ENCODE measurements at regions not wholly inside any gene's neighbourhood (a gene's known extent, or its start where the extent isn't known, plus 50 kb on each side); places are given as distances from the start of the nearest gene placed in this dataset.

DNA sequence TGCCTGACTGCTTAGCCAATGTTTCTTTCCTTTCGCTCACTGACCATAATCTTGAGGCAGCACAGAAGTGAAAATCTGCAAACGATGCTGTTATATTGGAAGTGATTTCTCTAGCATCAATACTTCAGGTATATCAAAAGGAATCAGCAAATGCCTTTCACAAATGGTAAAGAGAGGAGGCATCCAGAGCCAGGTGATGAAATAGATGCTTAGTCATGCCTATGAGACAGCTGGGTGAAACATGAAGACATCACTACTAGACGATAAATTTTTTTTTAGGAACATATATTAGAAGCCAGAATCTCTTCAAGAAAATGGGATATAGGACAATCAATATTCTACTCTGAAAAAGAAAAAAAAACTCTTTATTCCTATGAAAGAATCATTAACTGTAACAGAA, 249.2 kb upstream of the SLC39A10 start:
- no peaks in the 10 kb centered on the region for H3K27me3 ChIP-seq (ENCODE audit: low read depth, low read length)
- no peak overlapping the region for H3K4me3 ChIP-seq (ENCODE audit: low read length)
- no peaks in the 10 kb centered on the region for H3K79me2 ChIP-seq (ENCODE audit: low read length)
- H2AFZ ChIP-seq (ENCODE audit: low read depth, low read length) = no peak overlapping the region
- H3K36me3 ChIP-seq (replicated peaks; ENCODE audit: low read depth, low read length) = no peaks in the 10 kb centered on the region
- H3K9ac ChIP-seq (ENCODE audit: low read length) = no peak overlapping the region
- H3K4me1 ChIP-seq (ENCODE audit: low read length) = peaks cover 39% of the 10 kb centered on the region
- no peaks in the 10 kb centered on the region for H3K9me3 ChIP-seq (ENCODE audit: insufficient read depth, low read length)
- no peaks in the 10 kb centered on the region for H4K20me1 ChIP-seq (ENCODE audit: insufficient read depth, low read length)
- TF ChIP-seq, protein P1, sequence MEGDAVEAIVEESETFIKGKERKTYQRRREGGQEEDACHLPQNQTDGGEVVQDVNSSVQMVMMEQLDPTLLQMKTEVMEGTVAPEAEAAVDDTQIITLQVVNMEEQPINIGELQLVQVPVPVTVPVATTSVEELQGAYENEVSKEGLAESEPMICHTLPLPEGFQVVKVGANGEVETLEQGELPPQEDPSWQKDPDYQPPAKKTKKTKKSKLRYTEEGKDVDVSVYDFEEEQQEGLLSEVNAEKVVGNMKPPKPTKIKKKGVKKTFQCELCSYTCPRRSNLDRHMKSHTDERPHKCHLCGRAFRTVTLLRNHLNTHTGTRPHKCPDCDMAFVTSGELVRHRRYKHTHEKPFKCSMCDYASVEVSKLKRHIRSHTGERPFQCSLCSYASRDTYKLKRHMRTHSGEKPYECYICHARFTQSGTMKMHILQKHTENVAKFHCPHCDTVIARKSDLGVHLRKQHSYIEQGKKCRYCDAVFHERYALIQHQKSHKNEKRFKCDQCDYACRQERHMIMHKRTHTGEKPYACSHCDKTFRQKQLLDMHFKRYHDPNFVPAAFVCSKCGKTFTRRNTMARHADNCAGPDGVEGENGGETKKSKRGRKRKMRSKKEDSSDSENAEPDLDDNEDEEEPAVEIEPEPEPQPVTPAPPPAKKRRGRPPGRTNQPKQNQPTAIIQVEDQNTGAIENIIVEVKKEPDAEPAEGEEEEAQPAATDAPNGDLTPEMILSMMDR (IDR thresholded peaks at IDR 0.05; ENCODE audit: low read depth, low read length) = no peak
- no peak for TF ChIP-seq EZH2phosphoT487 (IDR thresholded peaks at IDR 0.05; ENCODE audit: low read depth)
- H3K27ac ChIP-seq (ENCODE audit: low read length) = no peak overlapping the region
- no peak overlapping the region for H3K4me2 ChIP-seq (ENCODE audit: low read length)

DNA sequence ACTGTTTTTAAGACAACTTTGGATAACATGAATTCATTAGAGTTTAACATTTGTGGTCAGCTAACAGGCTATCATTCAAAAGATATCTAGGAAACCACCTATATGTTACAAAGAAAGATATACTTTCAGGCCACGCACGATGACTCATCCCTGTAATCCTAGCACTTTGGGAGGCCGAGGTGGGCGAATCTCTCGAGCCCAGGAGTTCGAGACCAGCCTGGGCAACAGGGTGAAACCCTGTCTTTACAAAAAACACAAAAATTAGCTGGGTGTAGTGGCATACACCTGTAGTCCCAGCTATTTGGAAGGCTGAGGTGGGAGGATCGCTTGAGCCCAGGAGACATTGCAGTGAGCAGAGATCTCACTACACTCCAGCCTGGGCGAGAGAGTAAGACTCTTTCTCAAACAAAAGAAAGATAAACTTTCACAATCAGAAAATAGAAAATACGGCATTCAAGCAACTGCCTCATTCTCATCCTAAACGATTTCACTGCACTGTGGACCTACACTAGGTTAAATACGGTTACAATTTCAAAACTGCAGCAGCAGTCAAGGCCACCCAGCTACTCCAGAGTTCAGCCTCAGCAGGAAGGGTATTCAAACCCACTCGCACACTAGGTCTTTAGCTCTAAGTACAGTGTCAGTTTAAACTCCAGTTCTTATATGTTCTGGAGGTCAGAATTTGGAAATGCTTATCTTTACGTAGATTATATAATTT, 250.0 kb upstream of the SLC39A10 start:
- Histone ChIP-seq H3K27ac (ENCODE audit: low read length) (no peak overlapping the region), H3K9ac (ENCODE audit: low read length) (no peak overlapping the region), H3K4me3 (ENCODE audit: low read length) (no peak overlapping the region), H3K9me3 (ENCODE audit: insufficient read depth, low read length) (no peaks in the 10 kb centered on the region), H4K20me1 (ENCODE audit: insufficient read depth, low read length) (no peaks in the 10 kb centered on the region), H2AFZ (ENCODE audit: low read depth, low read length) (no peak overlapping the region), H3K4me2 (ENCODE audit: low read length) (no peak overlapping the region), H3K36me3 (replicated peaks; ENCODE audit: low read depth, low read length) (no peaks in the 10 kb centered on the region), H3K79me2 (ENCODE audit: low read length) (no peaks in the 10 kb centered on the region), H3K27me3 (ENCODE audit: low read depth, low read length) (no peaks in the 10 kb centered on the region), H3K4me1 (ENCODE audit: low read length) (peaks cover 39% of the 10 kb centered on the region)
- TF ChIP-seq, protein P1 (IDR thresholded peaks at IDR 0.05; ENCODE audit: low read depth, low read length) = no peak
- TF ChIP-seq EZH2phosphoT487 (IDR thresholded peaks at IDR 0.05; ENCODE audit: low read depth) = no peak

DNA sequence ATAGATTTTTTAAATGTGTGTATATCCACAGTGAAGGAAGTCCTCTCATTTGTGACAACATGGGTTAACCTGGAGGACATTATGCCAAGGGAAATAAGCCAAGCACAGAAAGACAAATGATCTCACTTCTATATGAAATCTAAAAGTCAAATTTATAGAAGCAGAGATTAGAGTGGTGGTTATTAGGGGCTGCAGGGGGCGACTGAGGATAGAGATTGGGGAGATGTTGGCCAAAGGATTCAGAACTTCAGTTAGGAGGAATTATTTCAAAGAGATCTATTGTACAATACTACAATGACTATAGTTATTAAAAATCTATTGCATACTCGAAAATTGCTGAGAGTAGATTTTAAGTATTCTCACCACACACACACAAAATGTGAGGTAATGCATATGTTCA, 252.4 kb upstream of the SLC39A10 start:
- H3K27ac ChIP-seq (ENCODE audit: low read length) = no peak overlapping the region
- H3K9ac ChIP-seq (ENCODE audit: low read length) = no peak overlapping the region
- no peaks in the 10 kb centered on the region for H4K20me1 ChIP-seq (ENCODE audit: insufficient read depth, low read length)
- no peaks in the 10 kb centered on the region for H3K36me3 ChIP-seq (replicated peaks; ENCODE audit: low read depth, low read length)
- peaks cover 21% of the 10 kb centered on the region for H3K4me1 ChIP-seq (ENCODE audit: low read length)
- H2AFZ ChIP-seq (ENCODE audit: low read depth, low read length) = no peak overlapping the region
- H3K4me3 ChIP-seq (ENCODE audit: low read length) = no peak overlapping the region
- no peak overlapping the region for H3K4me2 ChIP-seq (ENCODE audit: low read length)
- no peaks in the 10 kb centered on the region for H3K9me3 ChIP-seq (ENCODE audit: insufficient read depth, low read length)
- TF ChIP-seq EZH2phosphoT487 (IDR thresholded peaks at IDR 0.05; ENCODE audit: low read depth) = no peak
- TF ChIP-seq, protein P1 (IDR thresholded peaks at IDR 0.05; ENCODE audit: low read depth, low read length) = peak; percentile 41
- H3K79me2 ChIP-seq (ENCODE audit: low read length) = no peaks in the 10 kb centered on the region
- H3K27me3 ChIP-seq (ENCODE audit: low read depth, low read length) = no peaks in the 10 kb centered on the region

DNA sequence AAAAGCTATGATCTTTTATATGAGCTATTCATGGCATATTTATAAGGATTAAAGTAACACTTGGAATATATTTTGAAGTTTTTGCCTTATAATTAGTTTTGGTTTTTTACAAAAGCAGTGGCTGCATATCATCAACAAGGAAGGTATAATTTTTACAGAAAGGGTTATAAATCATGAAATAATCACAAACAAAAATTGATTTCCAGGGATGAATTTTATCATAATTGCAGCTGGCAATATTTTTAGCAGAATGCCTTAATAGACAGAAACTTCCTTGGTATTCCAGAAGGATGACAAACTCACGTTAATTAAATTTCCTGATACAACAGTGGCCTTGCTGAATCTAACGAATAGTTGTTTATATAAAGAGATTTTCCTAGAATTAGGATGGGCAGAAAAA, 260.5 kb upstream of the SLC39A10 start:
- Histone ChIP-seq H3K36me3 (replicated peaks; ENCODE audit: low read depth, low read length) (no peaks in the 10 kb centered on the region), H3K9ac (ENCODE audit: low read length) (no peak overlapping the region), H3K27ac (ENCODE audit: low read length) (no peak overlapping the region), H2AFZ (ENCODE audit: low read depth, low read length) (no peak overlapping the region), H3K27me3 (ENCODE audit: low read depth, low read length) (no peaks in the 10 kb centered on the region), H3K4me2 (ENCODE audit: low read length) (no peak overlapping the region), H3K4me3 (ENCODE audit: low read length) (no peak overlapping the region), H3K4me1 (ENCODE audit: low read length) (no peaks in the 10 kb centered on the region), H4K20me1 (ENCODE audit: insufficient read depth, low read length) (no peaks in the 10 kb centered on the region), H3K9me3 (ENCODE audit: insufficient read depth, low read length) (no peaks in the 10 kb centered on the region), H3K79me2 (ENCODE audit: low read length) (no peaks in the 10 kb centered on the region)
- no peak for TF ChIP-seq EZH2phosphoT487 (IDR thresholded peaks at IDR 0.05; ENCODE audit: low read depth)
- TF ChIP-seq, protein P1 (IDR thresholded peaks at IDR 0.05; ENCODE audit: low read depth, low read length) = no peak
